ENCODE measurements at regions not wholly inside any gene's neighbourhood (a gene's known extent, or its start where the extent isn't known, plus 50 kb on each side); places are given as distances from the start of the nearest gene placed in this dataset.

- TF ChIP-seq CTCF (IDR thresholded peaks at IDR 0.05) (no peak), MAX (CRISPR knock-in tag; IDR thresholded peaks at IDR 0.05) (no peak), NR2C2 (CRISPR knock-in tag; IDR thresholded peaks at IDR 0.05) (no peak)
These were observed 119.2 kb upstream of the ASCC3 start for GRCh38 chr6:101000341-101000740.

All from WTC11 (cell line).